ENCODE measurements at regions not wholly inside any gene's neighbourhood (a gene's known extent, or its start where the extent isn't known, plus 50 kb on each side); places are given as distances from the start of the nearest gene placed in this dataset.

DNA sequence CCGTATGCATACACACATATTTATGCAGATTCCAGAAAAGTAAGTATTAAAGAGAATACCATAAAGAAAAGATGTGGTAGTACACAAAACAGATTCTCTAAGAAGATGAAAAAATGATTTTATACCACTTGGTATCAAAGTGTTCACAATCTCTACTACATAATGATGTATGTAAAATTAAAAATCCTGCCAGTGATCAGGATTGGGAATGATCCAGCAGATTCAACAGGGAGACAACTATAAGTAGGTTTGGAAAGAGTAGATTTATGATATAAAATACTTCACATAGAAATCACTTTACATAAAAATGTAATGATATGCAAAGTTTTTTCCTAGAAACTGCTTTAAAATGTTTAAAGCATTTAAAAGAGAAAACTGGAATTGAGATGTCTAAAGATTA lies 447.0 kb downstream of the CNTNAP4 start:
- no peak overlapping the region for H3K4me3 ChIP-seq (ENCODE audit: low read length)
- WGBS (ENCODE audit: insufficient coverage, low lambda C conversion rate), result no CpG with 5 or more reads among the region's 1 CpG
- DNase-seq, result no peak
- H3K36me3 ChIP-seq (ENCODE audit: control insufficient read depth, insufficient read depth, low read length), result no peaks in the 10 kb centered on the region
- no peaks in the 10 kb centered on the region for H3K4me1 ChIP-seq (ENCODE audit: control insufficient read depth, insufficient read depth, low read length)
- no peaks in the 10 kb centered on the region for H3K9me3 ChIP-seq (ENCODE audit: control insufficient read depth, low read depth, low read length)
- no peaks in the 10 kb centered on the region for H3K27me3 ChIP-seq (ENCODE audit: control insufficient read depth, insufficient read depth, low read length)
- H3K27ac ChIP-seq (ENCODE audit: low read length), result no peak overlapping the region

DNA sequence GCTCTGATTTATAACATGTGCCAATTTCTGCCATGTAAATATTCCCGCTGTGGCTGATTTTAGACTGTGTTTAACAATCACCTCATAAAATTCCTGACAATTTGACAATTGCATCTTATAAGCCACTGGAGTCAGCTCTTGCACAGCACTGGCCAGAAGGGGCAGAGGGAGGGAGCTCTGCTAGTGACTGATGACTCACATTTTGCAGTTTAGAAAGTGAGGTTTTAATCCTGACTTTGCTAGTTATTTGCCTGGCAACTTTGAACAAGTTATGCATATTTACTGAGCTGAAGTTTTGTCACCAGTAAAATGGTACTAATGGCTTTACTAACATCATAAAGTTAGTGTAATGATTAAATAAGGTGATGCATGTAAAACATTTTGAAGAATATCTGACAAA lies 452.3 kb downstream of the CNTNAP4 start:
- Histone ChIP-seq H3K4me3 (ENCODE audit: low read length) (no peak overlapping the region), H3K27ac (ENCODE audit: low read length) (no peak overlapping the region), H3K4me1 (ENCODE audit: control insufficient read depth, insufficient read depth, low read length) (no peaks in the 10 kb centered on the region), H3K9me3 (ENCODE audit: control insufficient read depth, low read depth, low read length) (no peaks in the 10 kb centered on the region), H3K36me3 (ENCODE audit: control insufficient read depth, insufficient read depth, low read length) (no peaks in the 10 kb centered on the region), H3K27me3 (ENCODE audit: control insufficient read depth, insufficient read depth, low read length) (no peaks in the 10 kb centered on the region)
- peak in 1 of 2 donors; percentile 12 for DNase-seq
- WGBS (ENCODE audit: insufficient coverage, low lambda C conversion rate), result no CpG with 5 or more reads among the region's 1 CpG

DNA sequence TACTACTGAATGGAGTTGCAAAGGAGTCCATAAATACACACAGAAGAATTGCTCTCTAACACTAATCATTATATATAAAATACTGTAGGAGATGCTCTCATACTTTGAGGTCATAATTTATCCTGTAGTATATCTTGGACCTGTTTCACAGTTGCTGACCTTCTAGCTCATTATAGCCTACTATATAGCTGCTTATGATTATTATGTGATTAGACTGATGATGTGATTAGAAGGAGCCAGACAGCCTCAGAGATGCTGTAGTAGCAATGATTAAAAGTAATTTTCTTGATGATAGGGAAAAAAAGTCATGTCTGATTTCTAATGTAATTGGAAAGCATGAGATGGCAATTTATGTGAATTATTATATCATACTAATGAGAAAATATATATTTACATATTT lies 455.7 kb downstream of the CNTNAP4 start:
- no peak for DNase-seq
- Histone ChIP-seq H3K9me3 (ENCODE audit: control insufficient read depth, low read depth, low read length) (no peaks in the 10 kb centered on the region), H3K4me1 (ENCODE audit: control insufficient read depth, insufficient read depth, low read length) (no peaks in the 10 kb centered on the region), H3K27ac (ENCODE audit: low read length) (no peak overlapping the region), H3K36me3 (ENCODE audit: control insufficient read depth, insufficient read depth, low read length) (no peaks in the 10 kb centered on the region), H3K27me3 (ENCODE audit: control insufficient read depth, insufficient read depth, low read length) (no peaks in the 10 kb centered on the region), H3K4me3 (ENCODE audit: low read length) (no peak overlapping the region)

DNA sequence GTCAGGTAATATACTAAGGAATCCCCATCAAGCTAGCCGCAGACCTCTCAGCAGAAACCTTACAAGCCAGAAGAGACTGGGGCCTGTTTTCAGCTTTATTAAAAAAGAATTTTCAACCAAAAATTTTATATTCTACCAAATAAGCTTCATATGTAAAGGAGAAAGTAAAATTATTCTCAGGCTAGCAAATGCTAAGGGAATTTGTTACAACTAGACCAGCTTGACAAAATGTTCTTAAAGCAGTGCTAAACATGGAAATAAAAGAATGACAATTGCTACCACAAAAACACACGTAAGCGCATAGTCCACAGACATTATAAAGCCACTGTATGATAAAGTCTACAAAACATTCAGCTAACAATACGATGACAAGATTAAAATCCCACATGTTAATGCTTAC lies 449.4 kb upstream of the MON1B start:
- WGBS (ENCODE audit: insufficient coverage, low lambda C conversion rate), result no CpG with 5 or more reads among the region's 4 CpGs
- H3K27me3 ChIP-seq (ENCODE audit: control insufficient read depth, insufficient read depth, low read length), result no peaks in the 10 kb centered on the region
- no peak for DNase-seq
- no peak overlapping the region for H3K4me3 ChIP-seq (ENCODE audit: low read length)
- no peaks in the 10 kb centered on the region for H3K36me3 ChIP-seq (ENCODE audit: control insufficient read depth, insufficient read depth, low read length)
- H3K4me1 ChIP-seq (ENCODE audit: control insufficient read depth, insufficient read depth, low read length), result no peaks in the 10 kb centered on the region
- H3K27ac ChIP-seq (ENCODE audit: low read length), result no peak overlapping the region
- no peaks in the 10 kb centered on the region for H3K9me3 ChIP-seq (ENCODE audit: control insufficient read depth, low read depth, low read length)

DNA sequence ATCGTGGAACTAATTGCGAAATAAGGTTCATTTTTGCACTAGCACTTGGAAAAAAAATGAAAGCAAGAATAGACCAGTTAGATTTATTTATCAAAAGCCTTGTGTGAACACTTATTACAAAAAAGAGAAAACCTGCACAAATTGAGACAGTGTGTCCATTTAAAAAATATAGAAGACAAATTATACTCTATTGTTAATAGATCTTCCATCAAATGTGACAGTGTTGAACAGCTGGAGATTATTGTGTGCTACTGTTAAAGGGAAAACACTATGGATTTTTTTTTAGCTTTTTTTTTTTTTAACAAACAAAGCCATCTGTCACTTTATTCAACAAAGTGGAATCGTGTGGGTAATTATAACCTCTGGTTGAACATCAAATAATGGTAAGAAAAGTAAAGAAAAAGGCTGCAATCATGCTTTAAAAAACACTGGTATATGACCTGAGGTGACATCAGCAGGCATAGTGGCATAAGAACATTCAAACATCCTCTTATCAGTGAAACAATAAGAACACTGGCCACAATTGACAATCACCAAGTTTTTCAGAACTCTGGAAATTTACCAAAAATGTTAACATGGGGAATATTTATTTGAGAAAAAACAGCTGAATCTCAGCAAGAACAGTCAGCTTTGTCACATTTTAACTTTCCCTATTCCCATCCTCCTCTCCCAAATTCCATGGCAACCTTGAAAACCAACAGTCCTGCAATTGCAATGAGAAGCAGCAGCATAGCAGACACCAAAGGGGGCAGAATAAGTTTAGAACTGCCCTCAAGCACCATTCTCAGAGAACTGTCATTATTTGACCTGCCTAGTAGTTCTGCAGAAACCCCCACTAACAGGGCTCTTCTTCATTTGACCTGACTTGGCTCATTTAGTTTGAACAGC lies 442.3 kb upstream of the MON1B start:
- WGBS (ENCODE audit: insufficient coverage, low lambda C conversion rate), result no CpG with 5 or more reads among the region's 3 CpGs
- H3K4me1 ChIP-seq (ENCODE audit: control insufficient read depth, insufficient read depth, low read length), result no peaks in the 10 kb centered on the region
- H3K27ac ChIP-seq (ENCODE audit: low read length), result no peak overlapping the region
- H3K36me3 ChIP-seq (ENCODE audit: control insufficient read depth, insufficient read depth, low read length), result no peaks in the 10 kb centered on the region
- no peak overlapping the region for H3K4me3 ChIP-seq (ENCODE audit: low read length)
- H3K27me3 ChIP-seq (ENCODE audit: control insufficient read depth, insufficient read depth, low read length), result no peaks in the 10 kb centered on the region
- no peak for DNase-seq
- no peaks in the 10 kb centered on the region for H3K9me3 ChIP-seq (ENCODE audit: control insufficient read depth, low read depth, low read length)

DNA sequence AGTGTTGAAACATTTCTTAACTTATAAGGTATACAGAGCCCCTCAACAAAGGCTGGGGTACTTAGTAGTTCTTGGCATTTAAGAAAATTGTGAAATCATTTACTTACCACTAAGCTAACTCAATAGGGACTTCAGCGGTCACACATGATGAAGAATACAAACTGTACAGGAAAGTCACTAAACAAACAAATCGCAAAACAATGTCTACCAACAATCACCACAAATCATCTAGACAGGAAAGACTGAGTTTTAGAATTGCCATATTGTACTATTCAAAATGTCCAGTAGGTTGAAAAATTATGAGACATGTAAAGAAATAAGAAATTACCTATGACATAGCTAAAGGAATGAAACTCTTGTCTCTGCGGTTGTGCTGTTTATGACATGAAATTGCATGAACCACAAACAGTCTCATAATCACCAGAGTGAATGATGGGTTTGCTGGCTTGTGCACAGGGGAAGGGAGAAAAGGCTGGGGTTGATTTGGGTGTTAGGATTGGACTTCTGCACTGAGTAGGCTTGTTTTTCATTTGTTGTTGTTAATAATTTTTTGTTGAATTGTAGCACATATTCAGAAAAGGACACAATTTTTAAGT lies 441.1 kb upstream of the MON1B start:
- Histone ChIP-seq H3K4me1 (ENCODE audit: control insufficient read depth, insufficient read depth, low read length) (no peaks in the 10 kb centered on the region), H3K27me3 (ENCODE audit: control insufficient read depth, insufficient read depth, low read length) (no peaks in the 10 kb centered on the region), H3K36me3 (ENCODE audit: control insufficient read depth, insufficient read depth, low read length) (no peaks in the 10 kb centered on the region), H3K9me3 (ENCODE audit: control insufficient read depth, low read depth, low read length) (no peaks in the 10 kb centered on the region), H3K4me3 (ENCODE audit: low read length) (no peak overlapping the region), H3K27ac (ENCODE audit: low read length) (no peak overlapping the region)
- WGBS (ENCODE audit: insufficient coverage, low lambda C conversion rate), result 88% methylated on average over 1 of the region's 3 CpGs
- no peak for DNase-seq

DNA sequence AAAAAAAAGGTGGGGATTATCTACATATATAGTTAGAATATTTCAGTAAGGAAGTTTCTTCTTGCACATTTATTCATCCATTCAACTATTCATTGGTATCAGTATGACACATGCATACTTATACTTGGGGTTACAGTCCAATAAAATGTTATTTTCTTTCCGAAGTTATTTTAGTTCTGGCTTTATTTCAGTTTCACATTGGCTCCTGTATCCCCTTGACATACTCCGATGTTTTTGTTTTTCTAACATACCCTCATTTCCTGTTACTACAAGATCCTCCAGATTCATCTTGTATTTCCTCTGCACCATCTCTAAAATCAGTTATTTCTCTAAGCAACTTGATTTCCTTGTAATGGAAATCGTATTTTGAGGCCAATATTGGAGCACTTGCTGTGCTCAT lies 435.5 kb upstream of the MON1B start:
- H3K4me3 ChIP-seq (ENCODE audit: low read length), result no peak overlapping the region
- H3K9me3 ChIP-seq (ENCODE audit: control insufficient read depth, low read depth, low read length), result no peaks in the 10 kb centered on the region
- H3K27ac ChIP-seq (ENCODE audit: low read length), result no peak overlapping the region
- H3K4me1 ChIP-seq (ENCODE audit: control insufficient read depth, insufficient read depth, low read length), result no peaks in the 10 kb centered on the region
- WGBS (ENCODE audit: insufficient coverage, low lambda C conversion rate), result 83% methylated on average over 3 of the region's 3 CpGs
- no peaks in the 10 kb centered on the region for H3K36me3 ChIP-seq (ENCODE audit: control insufficient read depth, insufficient read depth, low read length)
- DNase-seq, result no peak
- H3K27me3 ChIP-seq (ENCODE audit: control insufficient read depth, insufficient read depth, low read length), result no peaks in the 10 kb centered on the region

DNA sequence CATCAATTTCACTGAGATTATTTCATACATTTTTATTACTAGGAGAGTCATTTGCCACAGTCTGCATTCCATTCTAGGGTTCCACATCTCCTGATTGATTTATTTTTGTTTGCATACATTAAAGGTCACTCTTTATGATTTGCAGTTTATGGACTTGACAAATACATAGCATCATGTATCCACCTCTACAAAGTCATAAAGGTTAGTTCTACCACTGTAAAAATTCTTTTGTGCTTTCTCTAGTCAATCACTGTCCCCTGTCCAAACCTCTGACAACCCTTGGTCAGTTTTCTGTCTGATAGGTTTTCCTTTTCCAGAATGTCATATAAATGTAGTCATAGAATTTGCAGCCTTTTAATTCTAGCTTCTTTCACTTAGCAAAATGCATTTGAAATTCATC lies 434.6 kb upstream of the MON1B start:
- DNase-seq, result no peak

DNA sequence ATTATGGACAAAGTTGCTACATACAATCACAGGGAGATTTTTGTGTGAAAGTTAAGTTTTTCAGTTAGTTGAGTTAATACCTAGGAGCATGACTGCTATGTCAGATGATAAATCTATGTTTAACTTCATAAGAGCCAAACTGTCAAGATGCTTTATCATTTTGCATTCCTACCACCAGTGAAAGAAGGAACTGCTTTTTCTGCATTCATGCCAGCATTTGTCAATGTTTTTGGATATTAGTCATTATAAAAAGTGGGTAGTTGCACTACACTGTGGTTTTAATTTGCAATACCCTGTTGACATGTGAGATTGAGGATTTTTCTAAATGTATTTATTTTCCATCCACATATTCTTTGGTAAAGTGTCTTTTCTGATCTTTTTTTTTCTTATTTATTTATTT lies 434.0 kb upstream of the MON1B start:
- Histone ChIP-seq H3K4me3 (ENCODE audit: low read length) (no peak overlapping the region), H3K4me1 (ENCODE audit: control insufficient read depth, insufficient read depth, low read length) (no peaks in the 10 kb centered on the region), H3K9me3 (ENCODE audit: control insufficient read depth, low read depth, low read length) (no peaks in the 10 kb centered on the region), H3K36me3 (ENCODE audit: control insufficient read depth, insufficient read depth, low read length) (no peaks in the 10 kb centered on the region), H3K27ac (ENCODE audit: low read length) (no peak overlapping the region), H3K27me3 (ENCODE audit: control insufficient read depth, insufficient read depth, low read length) (no peaks in the 10 kb centered on the region)
- no peak for DNase-seq

More for the DNA sequence above, 434.6 kb upstream of the MON1B start:
- H3K27me3 ChIP-seq (ENCODE audit: control insufficient read depth, insufficient read depth, low read length), result no peaks in the 10 kb centered on the region
- H3K36me3 ChIP-seq (ENCODE audit: control insufficient read depth, insufficient read depth, low read length), result no peaks in the 10 kb centered on the region
- no peaks in the 10 kb centered on the region for H3K9me3 ChIP-seq (ENCODE audit: control insufficient read depth, low read depth, low read length)
- no peaks in the 10 kb centered on the region for H3K4me1 ChIP-seq (ENCODE audit: control insufficient read depth, insufficient read depth, low read length)
- no peak overlapping the region for H3K4me3 ChIP-seq (ENCODE audit: low read length)
- H3K27ac ChIP-seq (ENCODE audit: low read length), result no peak overlapping the region

DNA sequence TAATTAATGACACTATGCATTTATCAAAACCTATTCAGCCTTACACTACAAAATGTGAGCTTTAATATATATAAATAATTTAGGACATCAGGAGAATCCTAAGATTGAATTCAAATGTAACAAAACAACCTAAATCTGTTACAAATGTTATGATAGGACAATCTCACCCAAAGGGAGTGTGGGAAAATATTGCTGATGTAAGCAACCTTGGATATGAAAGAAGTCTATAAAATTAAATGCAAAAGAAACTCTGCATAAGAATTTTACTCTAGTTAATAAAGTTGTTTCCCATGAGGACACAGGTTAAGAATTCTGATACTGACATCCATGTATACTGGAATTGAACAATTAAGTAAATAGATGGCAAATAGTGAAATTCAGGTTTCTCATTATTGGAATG lies 424.5 kb upstream of the MON1B start:
- H3K4me1 ChIP-seq (ENCODE audit: control insufficient read depth, insufficient read depth, low read length), result no peaks in the 10 kb centered on the region
- no peak overlapping the region for H3K27ac ChIP-seq (ENCODE audit: low read length)
- DNase-seq, result no peak

DNA sequence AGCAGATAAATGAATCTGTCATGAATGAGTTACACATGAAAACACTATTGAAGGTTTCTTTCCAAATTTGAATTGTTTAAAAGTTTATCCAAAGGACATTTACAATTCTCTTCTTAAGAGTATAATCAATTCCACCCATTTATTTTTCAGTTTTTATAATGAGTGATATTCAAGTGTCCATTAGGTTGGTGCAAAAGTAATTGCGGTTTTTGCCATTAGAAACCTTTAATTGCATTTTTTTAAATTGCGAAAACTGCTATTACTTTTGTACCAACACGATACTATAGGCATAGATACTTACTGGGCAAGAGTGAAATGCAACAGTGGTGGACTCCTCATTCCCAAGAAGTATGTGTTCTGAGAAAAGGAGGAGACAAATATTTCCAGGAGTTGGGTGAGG lies 422.7 kb upstream of the MON1B start:
- DNase-seq, result no peak
- no peak overlapping the region for H3K27ac ChIP-seq (ENCODE audit: low read length)
- no peaks in the 10 kb centered on the region for H3K27me3 ChIP-seq (ENCODE audit: control insufficient read depth, insufficient read depth, low read length)
- H3K4me1 ChIP-seq (ENCODE audit: control insufficient read depth, insufficient read depth, low read length), result no peaks in the 10 kb centered on the region
- WGBS (ENCODE audit: insufficient coverage, low lambda C conversion rate), result 89% methylated on average over 3 of the region's 3 CpGs
- no peak overlapping the region for H3K4me3 ChIP-seq (ENCODE audit: low read length)
- H3K9me3 ChIP-seq (ENCODE audit: control insufficient read depth, low read depth, low read length), result no peaks in the 10 kb centered on the region
- no peaks in the 10 kb centered on the region for H3K36me3 ChIP-seq (ENCODE audit: control insufficient read depth, insufficient read depth, low read length)

More for the DNA sequence above, 424.5 kb upstream of the MON1B start:
- Histone ChIP-seq H3K9me3 (ENCODE audit: control insufficient read depth, low read depth, low read length) (no peaks in the 10 kb centered on the region), H3K36me3 (ENCODE audit: control insufficient read depth, insufficient read depth, low read length) (no peaks in the 10 kb centered on the region), H3K27me3 (ENCODE audit: control insufficient read depth, insufficient read depth, low read length) (no peaks in the 10 kb centered on the region), H3K4me3 (ENCODE audit: low read length) (no peak overlapping the region)

Measured in large intestine (tissue), 3 donors.